ENCODE measurements at regions not wholly inside any gene's neighbourhood (a gene's known extent, or its start where the extent isn't known, plus 50 kb on each side); places are given as distances from the start of the nearest gene placed in this dataset.
"Not testable (repeated sequence)": the region's sequence is repeated elsewhere in the genome, so short reads cannot be mapped to it uniquely, and the experiment has no call there.

GRCh38 chr3:67064105-67064504 lies 66.0 kb downstream of the KBTBD8 start:
- intact Hi-C loops (cut with DNase I): no loop called here
- DNase-seq: no peak
- ATAC-seq: peak in 1 of 8 donors; percentile 53

GRCh38 chr3:67067251-67067650 lies 69.1 kb downstream of the KBTBD8 start:
- intact Hi-C loops (cut with DNase I): no loop called here
- TF ChIP-seq, protein P1, sequence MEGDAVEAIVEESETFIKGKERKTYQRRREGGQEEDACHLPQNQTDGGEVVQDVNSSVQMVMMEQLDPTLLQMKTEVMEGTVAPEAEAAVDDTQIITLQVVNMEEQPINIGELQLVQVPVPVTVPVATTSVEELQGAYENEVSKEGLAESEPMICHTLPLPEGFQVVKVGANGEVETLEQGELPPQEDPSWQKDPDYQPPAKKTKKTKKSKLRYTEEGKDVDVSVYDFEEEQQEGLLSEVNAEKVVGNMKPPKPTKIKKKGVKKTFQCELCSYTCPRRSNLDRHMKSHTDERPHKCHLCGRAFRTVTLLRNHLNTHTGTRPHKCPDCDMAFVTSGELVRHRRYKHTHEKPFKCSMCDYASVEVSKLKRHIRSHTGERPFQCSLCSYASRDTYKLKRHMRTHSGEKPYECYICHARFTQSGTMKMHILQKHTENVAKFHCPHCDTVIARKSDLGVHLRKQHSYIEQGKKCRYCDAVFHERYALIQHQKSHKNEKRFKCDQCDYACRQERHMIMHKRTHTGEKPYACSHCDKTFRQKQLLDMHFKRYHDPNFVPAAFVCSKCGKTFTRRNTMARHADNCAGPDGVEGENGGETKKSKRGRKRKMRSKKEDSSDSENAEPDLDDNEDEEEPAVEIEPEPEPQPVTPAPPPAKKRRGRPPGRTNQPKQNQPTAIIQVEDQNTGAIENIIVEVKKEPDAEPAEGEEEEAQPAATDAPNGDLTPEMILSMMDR (IDR thresholded peaks at IDR 0.05): no peak
- ATAC-seq: no peak
- no peaks in the 10 kb centered on the region for H3K36me3 ChIP-seq
- peaks cover 0 to 5% (median 0%) of the 10 kb centered on the region in 9 donors for H3K4me1 ChIP-seq
- WGBS, 2 donors: 78 to 91% methylated on average over 4 of the region's 4 CpGs
- no peaks in the 10 kb centered on the region for H3K9me3 ChIP-seq
- no peak overlapping the region for H3K27ac ChIP-seq
- no peak for DNase-seq
- no peak overlapping the region for H3K4me3 ChIP-seq
- H3K27me3 ChIP-seq: peaks cover 0 to 6% (median 0%) of the 10 kb centered on the region in 7 donors

More at GRCh38 chr3:67064105-67064504, 66.0 kb downstream of the KBTBD8 start:
- Histone ChIP-seq H3K9me3 (no peaks in the 10 kb centered on the region), H3K36me3 (no peaks in the 10 kb centered on the region), H3K27ac (no peak overlapping the region), H3K4me1 (peaks cover 0 to 5% (median 0%) of the 10 kb centered on the region in 9 donors), H3K27me3 (peaks cover 0 to 8% (median 0%) of the 10 kb centered on the region in 7 donors), H3K4me3 (no peak overlapping the region)
- TF ChIP-seq, protein P1 (IDR thresholded peaks at IDR 0.05): no peak
- WGBS, 2 donors: 46 to 53% methylated on average over 3 of the region's 3 CpGs

DNA sequence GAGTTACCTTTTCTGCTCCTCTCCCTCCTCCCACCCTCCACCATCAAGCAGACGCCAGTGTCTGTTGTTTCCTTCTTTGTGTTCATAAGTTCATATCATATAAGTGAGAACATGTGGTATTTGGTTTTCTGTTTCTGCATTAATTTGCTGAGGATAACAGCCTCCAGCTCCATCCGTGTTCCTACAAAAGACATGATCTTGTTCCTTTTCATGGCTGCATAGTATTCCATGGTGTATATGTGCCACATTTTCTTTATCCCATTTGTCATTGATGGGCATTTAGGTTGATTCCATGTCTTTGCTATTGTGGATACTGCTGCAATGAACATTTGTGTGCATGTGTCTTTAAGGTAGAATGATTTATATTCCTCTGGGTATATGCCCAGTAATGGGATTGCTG lies 74.5 kb downstream of the KBTBD8 start:
- not testable (repeated sequence) for H3K27ac ChIP-seq

DNA sequence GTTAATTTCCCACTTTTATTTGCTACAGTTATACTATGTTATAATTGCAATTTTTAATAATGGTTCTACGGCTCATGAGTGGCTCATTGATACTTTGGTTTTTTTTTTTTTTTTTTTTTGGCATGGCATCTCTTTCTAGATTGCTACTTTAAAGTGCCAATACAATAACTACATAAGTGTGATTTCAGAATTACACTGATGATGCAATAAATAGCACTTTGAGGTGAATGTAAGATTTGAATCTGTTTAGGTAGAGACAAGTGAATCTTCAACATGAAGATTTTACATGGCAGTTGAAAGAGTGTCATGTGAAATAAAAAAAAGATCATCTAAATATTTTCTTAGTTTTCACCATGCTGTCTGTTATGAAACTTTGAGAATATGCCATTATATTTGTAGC lies 75.7 kb downstream of the KBTBD8 start:
- 88 to 97% methylated on average over 1 of the region's 1 CpG for WGBS, 2 donors
- intact Hi-C loops (cut with DNase I): no loop called here
- Histone ChIP-seq H3K4me1 (no peaks in the 10 kb centered on the region), H3K36me3 (no peaks in the 10 kb centered on the region), H3K27me3 (peaks cover 0 to 6% (median 0%) of the 10 kb centered on the region in 7 donors), H3K27ac (no peak overlapping the region), H3K9me3 (peaks cover 0 to 7% (median 0%) of the 10 kb centered on the region in 11 donors), H3K4me3 (no peak overlapping the region)
- no peak for ATAC-seq
- DNase-seq: no peak
- TF ChIP-seq, protein P1 (IDR thresholded peaks at IDR 0.05): no peak

More for the DNA sequence above, 74.5 kb downstream of the KBTBD8 start:
- WGBS, 2 donors: 88 to 94% methylated on average over 2 of the region's 2 CpGs
- H3K27me3 ChIP-seq; H3K4me1 ChIP-seq; DNase-seq; H3K9me3 ChIP-seq; H3K36me3 ChIP-seq; H3K4me3 ChIP-seq; ATAC-seq; intact Hi-C loops (cut with DNase I): not testable (repeated sequence)

DNA sequence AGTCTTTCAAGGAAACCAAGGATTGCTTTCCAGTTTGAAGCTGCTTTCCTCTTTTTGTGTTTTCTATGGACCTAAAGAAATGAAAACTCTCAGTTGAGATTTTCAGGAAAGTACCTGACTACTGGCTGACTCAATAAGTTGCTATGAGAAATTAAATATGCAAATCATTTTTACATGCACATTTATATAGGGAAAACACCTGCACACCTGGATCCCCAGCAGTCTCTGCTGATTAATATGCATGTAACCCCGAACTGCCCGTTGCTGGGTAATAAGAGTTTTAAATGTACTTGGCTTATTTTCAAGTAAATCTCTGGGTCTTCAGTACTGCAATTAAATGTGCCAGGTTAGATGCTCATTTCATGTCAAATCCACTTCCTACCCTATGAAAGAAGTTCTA lies 77.2 kb downstream of the KBTBD8 start:
- H3K27ac ChIP-seq: no peak overlapping the region
- no peak for DNase-seq
- no peak overlapping the region for H3K4me3 ChIP-seq
- no peaks in the 10 kb centered on the region for H3K36me3 ChIP-seq
- H3K27me3 ChIP-seq: peaks cover 0 to 1% (median 0%) of the 10 kb centered on the region in 7 donors
- H3K4me1 ChIP-seq: no peaks in the 10 kb centered on the region
- TF ChIP-seq, protein P1 (IDR thresholded peaks at IDR 0.05): no peak
- WGBS, 2 donors: 85 to 87% methylated on average over 2 of the region's 2 CpGs
- H3K9me3 ChIP-seq: peaks cover 0 to 7% (median 0%) of the 10 kb centered on the region in 11 donors
- no peak for ATAC-seq
- intact Hi-C loops (cut with DNase I): no loop called here

Measured in heart right ventricle (tissue), 16 donors.